ENCODE measurements at regions not wholly inside any gene's neighbourhood (a gene's known extent, or its start where the extent isn't known, plus 50 kb on each side); places are given as distances from the start of the nearest gene placed in this dataset.

DNA sequence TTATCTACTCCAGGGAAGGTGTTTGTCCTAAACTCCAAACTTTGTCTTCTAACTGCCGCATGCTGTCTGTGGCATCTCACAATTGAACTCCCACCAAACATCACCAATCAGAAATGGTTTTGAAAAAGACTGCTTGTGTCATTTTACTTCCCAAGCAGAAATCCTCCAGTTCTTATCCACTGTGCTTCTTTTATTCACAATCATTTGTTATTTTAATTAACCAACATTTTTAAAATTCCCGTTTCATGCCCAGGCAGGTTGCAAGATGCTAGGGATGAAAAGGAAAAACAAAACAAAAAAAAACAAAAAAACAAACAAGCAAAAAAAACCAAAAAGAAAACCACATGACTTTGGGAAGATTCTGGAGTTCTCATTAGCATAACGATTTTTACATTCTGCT, 63.5 kb upstream of the RAB27B start:
- H3K36me3 ChIP-seq, result no peaks in the 10 kb centered on the region
- DNase-seq, result no peak
- H3K27me3 ChIP-seq, result no peaks in the 10 kb centered on the region
- H3K4me1 ChIP-seq (ENCODE audit: insufficient read depth), result no peaks in the 10 kb centered on the region
- 90 to 93% (median 92%) methylated on average over 3 of the region's 3 CpGs for WGBS, 3 donors
- H3K27ac ChIP-seq, result no peak overlapping the region
- no peaks in the 10 kb centered on the region for H3K9me3 ChIP-seq
- H3K4me3 ChIP-seq, result no peak overlapping the region
- no peak for TF ChIP-seq EP300 (IDR thresholded peaks at IDR 0.05)
- intact Hi-C loops (cut with DNase I), result no loop called here

- H3K36me3 ChIP-seq, result no peaks in the 10 kb centered on the region
- TF ChIP-seq EP300 (IDR thresholded peaks at IDR 0.05), result no peak
- TF ChIP-seq CTCF (IDR thresholded peaks at IDR 0.05), result no peak
- no peaks in the 10 kb centered on the region for H3K27me3 ChIP-seq
- intact Hi-C loops (cut with DNase I), result no loop called here
- no peak for DNase-seq
- no peaks in the 10 kb centered on the region for H3K9me3 ChIP-seq
- no peaks in the 10 kb centered on the region for H3K4me1 ChIP-seq (ENCODE audit: insufficient read depth)
- H3K27ac ChIP-seq, result no peak overlapping the region
- no peak overlapping the region for H3K4me3 ChIP-seq
- WGBS, 3 donors, result 37 to 57% (median 38%) methylated on average over 3 of the region's 3 CpGs
These were observed 62.5 kb upstream of the RAB27B start for GRCh38 chr18:54765636-54766375.

DNA sequence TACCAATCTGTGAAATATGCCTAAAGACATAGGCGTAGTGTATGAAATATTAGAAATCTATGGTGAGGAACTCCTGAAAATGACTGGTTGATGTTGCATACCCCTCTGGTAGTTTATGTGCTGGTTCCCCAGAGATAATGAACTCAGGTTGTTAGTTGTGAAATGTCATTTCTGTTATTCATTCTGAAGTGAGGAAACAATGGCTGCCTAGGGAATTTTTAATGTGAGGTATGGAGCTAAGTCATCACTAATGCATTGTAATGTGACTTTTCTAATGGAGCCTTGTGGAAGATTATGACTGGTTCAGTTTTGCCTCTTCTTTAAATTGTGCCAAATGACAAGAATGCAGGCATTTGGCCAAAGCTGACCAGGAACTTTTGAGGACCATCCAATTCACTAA, 61.6 kb upstream of the RAB27B start:
- intact Hi-C loops (cut with DNase I), result no loop called here
- whole genome bisulfite sequencing, 3 donors, result 95 to 98% (median 96%) methylated on average over 1 of the region's 1 CpG

DNA sequence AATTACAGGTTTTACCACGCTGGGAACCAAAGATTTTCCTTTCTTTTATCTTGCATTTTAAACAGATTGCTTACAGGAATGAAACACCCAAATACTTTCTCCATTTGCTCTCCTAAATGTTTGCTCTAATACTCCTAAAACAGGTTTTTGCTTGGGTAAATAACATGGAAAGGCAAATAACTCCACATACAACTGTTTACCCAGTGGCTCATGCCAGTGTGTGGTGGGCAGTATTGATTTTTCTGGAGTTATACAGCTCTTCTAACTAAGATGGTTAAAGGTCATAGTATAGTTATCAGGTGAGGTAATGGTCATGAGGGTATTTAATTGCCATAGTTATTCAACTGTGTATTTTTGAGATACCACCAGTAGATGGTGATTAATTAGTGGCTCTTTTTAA, 61.2 kb upstream of the RAB27B start:
- DNase-seq, result no peak
- no peaks in the 10 kb centered on the region for H3K9me3 ChIP-seq
- no peak overlapping the region for H3K4me3 ChIP-seq
- intact Hi-C loops (cut with DNase I), result no loop called here
- no peaks in the 10 kb centered on the region for H3K36me3 ChIP-seq
- 73 to 87% (median 81%) methylated on average over 1 of the region's 1 CpG for whole genome bisulfite sequencing, 3 donors
- no peaks in the 10 kb centered on the region for H3K27me3 ChIP-seq
- no peak for TF ChIP-seq POLR2A (IDR thresholded peaks at IDR 0.05)
- no peak for TF ChIP-seq EP300 (IDR thresholded peaks at IDR 0.05)
- no peak for TF ChIP-seq CTCF (IDR thresholded peaks at IDR 0.05)
- H3K27ac ChIP-seq, result no peak overlapping the region
- H3K4me1 ChIP-seq (ENCODE audit: insufficient read depth), result no peaks in the 10 kb centered on the region

More for the DNA sequence above, 61.6 kb upstream of the RAB27B start:
- no peak overlapping the region for H3K4me3 ChIP-seq
- TF ChIP-seq CTCF (IDR thresholded peaks at IDR 0.05), result no peak
- no peak for TF ChIP-seq EP300 (IDR thresholded peaks at IDR 0.05)
- no peak for TF ChIP-seq POLR2A (IDR thresholded peaks at IDR 0.05)
- H3K9me3 ChIP-seq, result no peaks in the 10 kb centered on the region
- no peaks in the 10 kb centered on the region for H3K27me3 ChIP-seq
- DNase-seq, result no peak
- no peaks in the 10 kb centered on the region for H3K4me1 ChIP-seq (ENCODE audit: insufficient read depth)
- H3K27ac ChIP-seq, result no peak overlapping the region
- H3K36me3 ChIP-seq, result no peaks in the 10 kb centered on the region

All from ovary (tissue), 7 donors.